Smooth muscle cell (in vitro differentiated cells): ENCODE measurements at regions not wholly inside any gene's neighbourhood (a gene's known extent, or its start where the extent isn't known, plus 50 kb on each side); places are given as distances from the start of the nearest gene placed in this dataset.

ENCODE experiments used
- DNase-seq: peaks from one replicate; lab custom pipeline; 2025; ENCODE audit not compliant: unreplicated experiment; lab: John Stamatoyannopoulos, UW
- H2AFZ ChIP-seq: fragments of 200-600 bp; sonication (generic); 2 replicates; pipeline ENCODE4 v1.6.0; 2016; ENCODE audit warnings: antibody characterized with exemption, low read depth, mild to moderate bottlenecking
- H3F3A ChIP-seq: fragments of 200-600 bp; sonication (generic); 2 replicates; pipeline ENCODE4 v1.6.0; 2017; ENCODE audit warnings: antibody characterized with exemption, low read depth
- H3K27ac ChIP-seq: fragments of 200-600 bp; sonication (generic); 2 replicates; pipeline ENCODE4 v1.5.1; 2016; ENCODE audit warnings: low read depth, mild to moderate bottlenecking
- H3K27me3 ChIP-seq: fragments of 200-600 bp; sonication (generic); 2 replicates; pipeline ENCODE4 v1.6.1; 2016; ENCODE audit warnings: low read depth, mild to moderate bottlenecking
- H3K36me3 ChIP-seq: fragments of 200-600 bp; sonication (generic); 2 replicates; pipeline ENCODE4 v1.5.1; 2016; ENCODE audit warnings: low read depth
- H3K4me1 ChIP-seq: fragments of 200-600 bp; sonication (generic); 2 replicates; pipeline ENCODE4 v1.5.1; 2016; ENCODE audit warnings: low read depth
- H3K4me2 ChIP-seq: fragments of 200-600 bp; sonication (generic); 2 replicates; pipeline ENCODE4 v1.6.0; 2016; ENCODE audit warnings: mild to moderate bottlenecking
- H3K4me3 ChIP-seq: fragments of 200-600 bp; sonication (generic); 2 replicates; pipeline ENCODE4 v1.5.1; 2016; ENCODE audit warnings: mild to moderate bottlenecking
- H3K79me2 ChIP-seq: fragments of 200-600 bp; sonication (generic); 2 replicates; pipeline ENCODE4 v1.6.0; 2016; ENCODE audit warnings: low read depth, mild to moderate bottlenecking
- H3K9ac ChIP-seq: fragments of 200-600 bp; sonication (generic); 2 replicates; pipeline ENCODE4 v1.6.0; 2016; ENCODE audit warnings: low read depth
- H3K9me3 ChIP-seq: fragments of 200-600 bp; sonication (generic); replicated peaks from 2 replicates; pipeline ENCODE4 v1.5.1; 2016; ENCODE audit warnings: low read depth
- H4K20me1 ChIP-seq: fragments of 200-600 bp; sonication (generic); 2 replicates; pipeline ENCODE4 v1.6.0; 2016; ENCODE audit warnings: low read depth
- WGBS: methylation state at CpG from one replicate; pipeline ENCODE4 v1.1.7; 2016; ENCODE audit warnings: low lambda C conversion rate; 5-methylcytosine and 5-hydroxymethylcytosine counted together
- TF ChIP-seq, protein P1 (sequence below): fragments of 200-600 bp; sonication (generic); IDR thresholded peaks from 2 replicates; pipeline ENCODE4 v1.5.1; 2017; ENCODE audit warnings: borderline replicate concordance, mild to moderate bottlenecking, antibody characterized with exemption; ENCODE audit not compliant: insufficient read depth, poor library complexity, severe bottlenecking

DNA sequence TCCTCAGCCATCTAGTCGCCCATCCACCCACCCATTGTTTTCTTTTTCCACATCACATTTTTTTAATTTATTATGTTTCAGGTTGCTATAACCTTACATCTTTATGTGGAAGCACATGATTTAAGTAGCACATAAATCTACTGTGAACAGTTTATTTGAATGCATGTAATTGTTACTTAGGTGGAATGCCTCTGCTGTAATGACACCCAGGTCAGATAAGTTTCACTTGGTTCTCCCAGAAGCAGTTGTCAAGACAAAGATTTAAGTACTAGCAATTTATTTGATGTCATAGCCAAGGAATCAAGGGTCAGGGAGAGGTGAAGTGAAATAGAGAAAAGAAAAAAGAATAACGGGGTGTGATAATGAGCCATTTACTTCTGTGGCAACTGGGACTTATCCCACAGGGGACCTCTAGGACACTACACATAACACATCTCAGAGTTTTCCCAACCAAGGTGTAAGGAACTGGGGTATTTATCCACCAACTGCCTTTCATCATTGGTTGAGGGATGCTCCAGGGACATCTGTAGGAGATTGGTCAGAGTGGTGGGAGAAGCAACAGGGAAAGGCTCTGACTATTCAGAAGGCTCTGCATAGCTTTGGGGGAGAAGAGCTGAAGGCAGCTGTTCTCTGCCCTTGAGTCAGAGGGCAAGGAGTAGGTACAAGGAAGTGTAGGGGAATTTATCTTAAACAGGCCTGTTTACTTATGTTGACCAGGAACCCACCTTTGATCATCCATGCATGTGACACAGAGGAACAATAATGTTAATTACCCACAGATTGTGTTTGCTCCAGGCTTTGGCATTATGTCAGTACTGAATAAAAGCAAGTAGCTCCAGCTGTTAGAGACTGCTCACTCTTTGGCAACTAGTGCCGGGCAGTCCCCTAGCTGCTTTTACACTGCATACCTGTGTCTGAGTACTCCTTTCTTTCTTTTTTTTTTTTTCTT lies 94.8 kb downstream of the CD200R1L start:
- no peak overlapping the region for H3K9ac ChIP-seq
- 92% methylated on average over 3 of the region's 3 CpGs for WGBS
- H3K27ac ChIP-seq: no peak overlapping the region

DNA sequence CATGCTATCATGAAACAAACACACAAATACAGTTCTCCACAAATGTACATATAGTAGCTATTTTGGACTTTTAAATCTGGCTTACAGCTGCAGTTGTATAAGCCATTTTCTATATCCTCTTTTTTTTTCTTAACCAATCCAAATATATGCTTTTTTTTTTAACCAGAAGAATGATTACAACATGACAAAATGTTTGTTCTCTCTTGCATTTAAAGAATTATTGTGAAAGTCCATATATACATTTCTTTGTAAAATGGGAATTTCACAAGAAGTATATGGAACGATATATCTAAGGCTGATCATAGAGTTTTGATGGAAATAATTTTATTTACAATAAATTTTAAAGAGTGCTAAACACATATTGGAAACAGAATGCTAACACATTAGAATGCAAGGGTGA lies 95.6 kb downstream of the CD200R1L start:
- H2AFZ ChIP-seq: no peak overlapping the region
- H3K4me2 ChIP-seq: no peak overlapping the region
- H3K79me2 ChIP-seq: no peaks in the 10 kb centered on the region
- no peaks in the 10 kb centered on the region for H3K36me3 ChIP-seq
- TF ChIP-seq, protein P1, sequence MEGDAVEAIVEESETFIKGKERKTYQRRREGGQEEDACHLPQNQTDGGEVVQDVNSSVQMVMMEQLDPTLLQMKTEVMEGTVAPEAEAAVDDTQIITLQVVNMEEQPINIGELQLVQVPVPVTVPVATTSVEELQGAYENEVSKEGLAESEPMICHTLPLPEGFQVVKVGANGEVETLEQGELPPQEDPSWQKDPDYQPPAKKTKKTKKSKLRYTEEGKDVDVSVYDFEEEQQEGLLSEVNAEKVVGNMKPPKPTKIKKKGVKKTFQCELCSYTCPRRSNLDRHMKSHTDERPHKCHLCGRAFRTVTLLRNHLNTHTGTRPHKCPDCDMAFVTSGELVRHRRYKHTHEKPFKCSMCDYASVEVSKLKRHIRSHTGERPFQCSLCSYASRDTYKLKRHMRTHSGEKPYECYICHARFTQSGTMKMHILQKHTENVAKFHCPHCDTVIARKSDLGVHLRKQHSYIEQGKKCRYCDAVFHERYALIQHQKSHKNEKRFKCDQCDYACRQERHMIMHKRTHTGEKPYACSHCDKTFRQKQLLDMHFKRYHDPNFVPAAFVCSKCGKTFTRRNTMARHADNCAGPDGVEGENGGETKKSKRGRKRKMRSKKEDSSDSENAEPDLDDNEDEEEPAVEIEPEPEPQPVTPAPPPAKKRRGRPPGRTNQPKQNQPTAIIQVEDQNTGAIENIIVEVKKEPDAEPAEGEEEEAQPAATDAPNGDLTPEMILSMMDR: no peak
- H3K9me3 ChIP-seq: no peaks in the 10 kb centered on the region
- H3K4me3 ChIP-seq: no peak overlapping the region
- no peaks in the 10 kb centered on the region for H4K20me1 ChIP-seq
- H3F3A ChIP-seq: no peaks in the 10 kb centered on the region
- H3K27ac ChIP-seq: no peak overlapping the region
- no peak overlapping the region for H3K9ac ChIP-seq
- peaks cover 7% of the 10 kb centered on the region for H3K4me1 ChIP-seq
- 97% methylated on average over 1 of the region's 1 CpG for WGBS
- no peak for DNase-seq
- H3K27me3 ChIP-seq: no peaks in the 10 kb centered on the region

More for the DNA sequence above, 94.8 kb downstream of the CD200R1L start:
- Histone ChIP-seq H4K20me1 (no peaks in the 10 kb centered on the region), H3K79me2 (no peaks in the 10 kb centered on the region), H3K36me3 (no peaks in the 10 kb centered on the region), H3F3A (no peaks in the 10 kb centered on the region), H3K4me1 (peaks cover 7% of the 10 kb centered on the region), H3K9me3 (no peaks in the 10 kb centered on the region), H3K4me2 (no peak overlapping the region), H3K4me3 (no peak overlapping the region), H2AFZ (no peak overlapping the region), H3K27me3 (no peaks in the 10 kb centered on the region)
- no peak for DNase-seq
- TF ChIP-seq, protein P1: no peak

DNA sequence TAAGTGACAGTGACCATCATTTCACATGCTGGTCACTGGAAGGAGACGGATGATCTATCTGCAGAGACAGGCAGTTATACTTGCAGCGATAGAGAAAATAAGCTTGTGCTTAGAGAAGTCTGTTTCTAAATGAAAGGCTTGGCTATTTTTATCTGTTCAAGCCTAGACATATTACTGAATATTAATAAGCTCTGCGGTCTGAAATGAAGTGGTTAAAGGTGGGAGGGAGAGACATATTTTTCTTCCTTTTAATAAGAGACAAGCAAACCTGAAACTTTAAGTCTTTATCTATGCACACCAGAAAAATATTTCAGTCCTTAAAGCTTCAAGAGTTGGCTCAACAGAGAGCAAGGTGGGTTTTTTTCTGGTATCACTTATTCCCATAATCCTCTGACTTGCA lies 99.0 kb downstream of the CD200R1L start:
- H3K27ac ChIP-seq: no peak overlapping the region
- H3K9ac ChIP-seq: no peak overlapping the region
- no peak overlapping the region for H3K4me3 ChIP-seq
- 86% methylated on average over 3 of the region's 3 CpGs for WGBS
- H3K36me3 ChIP-seq: no peaks in the 10 kb centered on the region
- no peak overlapping the region for H2AFZ ChIP-seq
- no peak for DNase-seq
- no peaks in the 10 kb centered on the region for H3K9me3 ChIP-seq
- H3K27me3 ChIP-seq: no peaks in the 10 kb centered on the region
- TF ChIP-seq, protein P1: no peak
- no peaks in the 10 kb centered on the region for H3F3A ChIP-seq
- no peak overlapping the region for H3K4me2 ChIP-seq
- H3K79me2 ChIP-seq: no peaks in the 10 kb centered on the region
- peaks cover 7% of the 10 kb centered on the region for H3K4me1 ChIP-seq
- no peaks in the 10 kb centered on the region for H4K20me1 ChIP-seq
